ENCODE measurements at regions not wholly inside any gene's neighbourhood (a gene's known extent, or its start where the extent isn't known, plus 50 kb on each side); places are given as distances from the start of the nearest gene placed in this dataset.
A peak's percentile ranks its signal among the peaks of the same experiment; 100 is the strongest.

GRCh38 chr2:215749092-215749957 lies 264.0 kb downstream of the MREG start (continued):
- TF ChIP-seq PRDM4 (CRISPR knock-in tag; IDR thresholded peaks at IDR 0.05; ENCODE audit: borderline replicate concordance) (no peak), MLLT10 (CRISPR knock-in tag; IDR thresholded peaks at IDR 0.05) (no peak), BRF2 (CRISPR knock-in tag; IDR thresholded peaks at IDR 0.05) (0 out of 2 replicates have a peak, but pooled peaks have one; percentile 68), HMGXB3 (CRISPR knock-in tag; IDR thresholded peaks at IDR 0.05; ENCODE audit: borderline replicate concordance) (peak; percentile 93), GFI1 (CRISPR knock-in tag; IDR thresholded peaks at IDR 0.05; ENCODE audit: borderline replicate concordance) (peak; percentile 89; the same call in 1 of the 2 replicates), ZNF3 (CRISPR knock-in tag; IDR thresholded peaks at IDR 0.05) (peak; percentile 50; the same call in 1 of the 2 replicates), ZNF7 (CRISPR knock-in tag; IDR thresholded peaks at IDR 0.05) (no peak), ZNF451 (CRISPR knock-in tag; IDR thresholded peaks at IDR 0.05) (peak; percentile 82; the same call in 1 of the 2 replicates), ZNF670 (CRISPR knock-in tag; IDR thresholded peaks at IDR 0.05; ENCODE audit: borderline replicate concordance) (peak; percentile 99), FOSL2 (CRISPR knock-in tag; IDR thresholded peaks at IDR 0.05) (peak; percentile 90), MXI1 (IDR thresholded peaks at IDR 0.05; ENCODE audit: borderline replicate concordance, low read depth, low read length) (no peak; the same call in 2 of the 3 replicates)
- TF ChIP-seq, protein P1, sequence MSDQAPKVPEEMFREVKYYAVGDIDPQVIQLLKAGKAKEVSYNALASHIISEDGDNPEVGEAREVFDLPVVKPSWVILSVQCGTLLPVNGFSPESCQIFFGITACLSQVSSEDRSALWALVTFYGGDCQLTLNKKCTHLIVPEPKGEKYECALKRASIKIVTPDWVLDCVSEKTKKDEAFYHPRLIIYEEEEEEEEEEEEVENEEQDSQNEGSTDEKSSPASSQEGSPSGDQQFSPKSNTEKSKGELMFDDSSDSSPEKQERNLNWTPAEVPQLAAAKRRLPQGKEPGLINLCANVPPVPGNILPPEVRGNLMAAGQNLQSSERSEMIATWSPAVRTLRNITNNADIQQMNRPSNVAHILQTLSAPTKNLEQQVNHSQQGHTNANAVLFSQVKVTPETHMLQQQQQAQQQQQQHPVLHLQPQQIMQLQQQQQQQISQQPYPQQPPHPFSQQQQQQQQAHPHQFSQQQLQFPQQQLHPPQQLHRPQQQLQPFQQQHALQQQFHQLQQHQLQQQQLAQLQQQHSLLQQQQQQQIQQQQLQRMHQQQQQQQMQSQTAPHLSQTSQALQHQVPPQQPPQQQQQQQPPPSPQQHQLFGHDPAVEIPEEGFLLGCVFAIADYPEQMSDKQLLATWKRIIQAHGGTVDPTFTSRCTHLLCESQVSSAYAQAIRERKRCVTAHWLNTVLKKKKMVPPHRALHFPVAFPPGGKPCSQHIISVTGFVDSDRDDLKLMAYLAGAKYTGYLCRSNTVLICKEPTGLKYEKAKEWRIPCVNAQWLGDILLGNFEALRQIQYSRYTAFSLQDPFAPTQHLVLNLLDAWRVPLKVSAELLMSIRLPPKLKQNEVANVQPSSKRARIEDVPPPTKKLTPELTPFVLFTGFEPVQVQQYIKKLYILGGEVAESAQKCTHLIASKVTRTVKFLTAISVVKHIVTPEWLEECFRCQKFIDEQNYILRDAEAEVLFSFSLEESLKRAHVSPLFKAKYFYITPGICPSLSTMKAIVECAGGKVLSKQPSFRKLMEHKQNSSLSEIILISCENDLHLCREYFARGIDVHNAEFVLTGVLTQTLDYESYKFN (CRISPR knock-in tag; conservative IDR thresholded peaks at IDR 0.05), result peak; percentile 98
- TF ChIP-seq, protein P2, sequence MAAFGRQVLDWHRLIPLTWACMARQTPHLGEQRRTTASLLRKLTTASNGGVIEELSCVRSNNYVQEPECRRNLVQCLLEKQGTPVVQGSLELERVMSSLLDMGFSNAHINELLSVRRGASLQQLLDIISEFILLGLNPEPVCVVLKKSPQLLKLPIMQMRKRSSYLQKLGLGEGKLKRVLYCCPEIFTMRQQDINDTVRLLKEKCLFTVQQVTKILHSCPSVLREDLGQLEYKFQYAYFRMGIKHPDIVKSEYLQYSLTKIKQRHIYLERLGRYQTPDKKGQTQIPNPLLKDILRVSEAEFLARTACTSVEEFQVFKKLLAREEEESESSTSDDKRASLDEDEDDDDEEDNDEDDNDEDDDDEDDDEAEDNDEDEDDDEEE (CRISPR knock-in tag; IDR thresholded peaks at IDR 0.05), result peak; percentile 92

All from HepG2 (cell line).